Left colon (tissue), 2 donors: ENCODE measurements at regions not wholly inside any gene's neighbourhood (a gene's known extent, or its start where the extent isn't known, plus 50 kb on each side); places are given as distances from the start of the nearest gene placed in this dataset.

Source experiments
- ATAC-seq: fragments of 200-7000 bp; cut with Tn5 transposase; one replicate; pipeline ENCODE4 v1.9.1; 2020; ENCODE audit warnings: mild to moderate bottlenecking, moderate library complexity
- DNase-seq, 2 donors: peaks; one replicate each; pipeline ENCODE4 v3.0.0-alpha.2; 2020
- intact Hi-C, 2 donors: fragments of 100-400 bp; cut with DNase I in 1 of 2; cut with micrococcal nuclease in 1 of 2; formaldehyde crosslinking; loops; one replicate each; pipeline versions ENCODE4 v1.11.2 to v1.14.0; 2022; cut with DNase I, micrococcal nuclease
- donor health status: DM: no; HTN: no; CAD: no.
- donor health status: DM: yes; HTN: yes; CAD: no.

- intact Hi-C loops: no loop called here
- no peak for ATAC-seq
- DNase-seq: no peak
Observed at GRCh38 chr5:13498279-13498678, 446.2 kb downstream of the DNAH5 start.

DNA sequence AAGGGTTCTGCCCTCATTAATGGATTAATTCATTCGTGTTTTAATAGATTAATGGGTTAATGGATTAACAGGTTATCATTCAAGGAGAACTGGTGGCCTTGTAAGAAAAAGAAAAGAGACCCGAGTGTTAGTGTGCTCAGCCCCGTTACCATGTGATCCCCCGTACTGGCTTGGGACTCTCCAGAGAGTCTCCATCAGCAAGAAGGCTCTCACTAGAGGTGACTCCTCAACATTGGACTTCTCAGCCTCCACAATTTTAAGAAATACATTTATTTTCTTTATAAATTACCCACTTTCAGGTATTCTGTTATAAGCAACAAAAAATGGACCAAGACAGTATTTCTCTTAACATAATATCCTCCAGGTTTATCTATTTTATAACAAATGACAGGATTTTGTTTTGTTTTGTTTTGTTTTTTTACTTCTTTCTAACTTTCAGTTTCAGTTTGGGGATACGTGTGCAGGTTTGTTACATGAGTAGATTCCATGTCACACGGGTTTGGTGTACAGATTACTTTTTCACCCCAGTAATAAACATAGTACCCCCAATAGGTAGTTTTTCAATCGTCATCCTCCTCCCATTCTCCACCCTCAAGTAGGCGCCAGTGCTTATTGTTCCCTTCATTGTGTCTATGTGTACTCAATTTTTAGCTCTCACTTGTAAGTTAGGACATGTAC lies 456.1 kb downstream of the DNAH5 start:
- ATAC-seq: no peak
- intact Hi-C loops: no loop called here
- no peak for DNase-seq

DNA sequence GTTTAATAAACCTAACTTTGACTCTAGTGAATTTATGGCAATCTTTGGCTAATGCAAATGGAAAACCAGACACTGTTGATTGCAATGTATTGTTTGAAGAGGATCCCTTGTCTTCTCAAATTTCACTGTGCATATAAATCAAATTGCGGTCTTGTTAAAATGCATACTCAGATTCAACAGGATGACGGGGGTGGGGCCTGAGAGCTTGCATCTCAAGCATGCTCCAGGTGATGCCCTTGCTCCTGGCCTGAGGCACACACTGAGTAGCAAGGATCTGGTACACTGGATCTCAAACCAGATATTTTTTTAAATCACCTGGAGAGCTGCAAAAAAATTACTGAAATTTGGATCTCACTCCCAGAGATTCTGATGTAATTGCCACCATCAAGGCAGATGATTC lies 463.7 kb downstream of the DNAH5 start:
- intact Hi-C loops: no loop called here
- DNase-seq (no peak), ATAC-seq (no peak)

DNA sequence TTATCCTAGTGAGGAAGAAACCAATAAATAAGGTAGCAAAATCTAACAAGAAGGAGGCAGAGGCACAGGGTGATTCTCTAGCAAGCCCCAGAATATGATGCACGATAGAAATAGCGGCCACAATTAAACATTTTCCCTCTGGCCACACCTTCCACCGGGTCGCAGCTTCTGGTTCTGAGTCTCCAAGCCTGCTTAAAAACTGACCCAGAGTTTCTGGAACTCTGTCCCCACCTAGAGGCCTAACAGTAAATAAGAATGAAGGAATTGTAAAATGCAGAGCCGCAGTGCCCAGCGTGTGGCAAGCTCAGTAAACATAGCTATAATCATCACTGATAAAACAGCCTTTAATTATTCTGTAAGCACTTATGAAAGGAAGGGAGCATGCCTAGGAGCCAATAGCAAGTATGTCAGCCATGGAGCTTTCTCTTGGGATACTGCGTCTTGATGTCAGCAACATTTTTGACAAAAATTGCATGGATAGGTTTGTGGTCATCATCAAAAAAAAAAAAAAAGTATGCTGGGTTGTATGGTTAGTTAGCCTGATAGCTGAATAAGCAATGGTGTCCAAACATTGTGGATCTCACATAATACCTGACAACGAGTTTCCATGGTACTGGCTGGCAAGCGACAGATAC lies 465.5 kb downstream of the DNAH5 start:
- ATAC-seq (no peak), DNase-seq (no peak)
- intact Hi-C loops: no loop called here

- no peak for ATAC-seq
- no peak for DNase-seq
- intact Hi-C loops: no loop called here
Observed at GRCh38 chr5:13477118-13477737, 467.3 kb downstream of the DNAH5 start.

GRCh38 chr5:13472842-13473241 lies 471.6 kb downstream of the DNAH5 start:
- no peak for ATAC-seq
- intact Hi-C loops: no loop called here
- no peak for DNase-seq

DNA sequence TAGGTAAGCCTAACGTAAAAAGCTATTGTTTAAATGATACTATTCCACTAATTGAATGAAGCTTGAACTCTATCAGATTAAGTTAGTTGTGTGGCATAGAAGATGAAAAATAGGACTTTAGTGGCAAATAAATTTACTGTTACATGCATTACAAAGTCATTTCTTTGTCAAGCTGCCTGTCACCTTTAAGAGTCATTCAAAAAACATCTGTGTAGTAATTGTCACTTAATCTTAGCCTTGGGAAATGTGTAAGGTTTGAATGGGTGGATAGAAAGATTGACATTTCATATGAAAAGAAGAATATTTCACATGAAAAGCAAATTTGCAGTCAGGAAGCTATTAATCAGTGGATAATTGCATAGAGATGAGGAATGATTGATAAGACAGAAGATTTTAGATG lies 473.5 kb downstream of the DNAH5 start:
- ATAC-seq: no peak
- DNase-seq: no peak
- intact Hi-C loops: no loop called here

GRCh38 chr5:13470263-13470662 lies 474.2 kb downstream of the DNAH5 start:
- intact Hi-C loops: no loop called here
- ATAC-seq: no peak
- DNase-seq: no peak

- ATAC-seq: no peak
- no peak for DNase-seq
- intact Hi-C loops: no loop called here
Observed at GRCh38 chr5:13464532-13465193, 479.8 kb downstream of the DNAH5 start.

DNA sequence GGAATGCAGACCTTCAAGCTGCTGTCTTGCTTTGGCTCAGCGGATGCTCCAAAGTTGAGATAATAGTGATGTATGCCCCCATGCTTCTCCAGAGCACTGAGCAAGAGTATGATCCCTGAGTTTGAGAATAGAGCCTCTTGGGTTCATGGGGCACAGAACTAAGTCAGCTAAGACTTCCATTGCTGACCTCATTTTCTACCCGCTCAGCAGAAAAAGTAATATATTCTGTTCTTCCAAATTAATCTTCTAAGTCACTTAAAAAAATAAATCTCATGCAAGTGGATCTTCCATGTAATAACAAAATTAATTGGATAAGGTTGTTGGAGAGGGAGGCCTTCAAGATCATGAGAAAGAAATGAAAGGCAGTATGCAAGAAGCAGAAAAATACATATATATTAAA lies 483.9 kb downstream of the DNAH5 start:
- ATAC-seq (no peak), DNase-seq (no peak)
- intact Hi-C loops: no loop called here

GRCh38 chr5:13454050-13454449 lies 490.4 kb downstream of the DNAH5 start:
- DNase-seq: no peak
- intact Hi-C loops: no loop called here
- ATAC-seq: no peak

- ATAC-seq (no peak), DNase-seq (no peak)
- intact Hi-C loops: no loop called here
Observed at GRCh38 chr5:13448843-13449242, 495.6 kb downstream of the DNAH5 start.

GRCh38 chr5:13439430-13439829 lies 505.1 kb downstream of the DNAH5 start:
- ATAC-seq (no peak), DNase-seq (no peak)
- intact Hi-C loops: no loop called here

- intact Hi-C loops: no loop called here
- DNase-seq (no peak), ATAC-seq (no peak)
Observed at GRCh38 chr5:13427827-13428557, 516.5 kb downstream of the DNAH5 start.

- intact Hi-C loops: no loop called here
- ATAC-seq (no peak), DNase-seq (no peak)
Observed at GRCh38 chr5:13412040-13412595, 532.4 kb downstream of the DNAH5 start.

GRCh38 chr5:13408616-13409015 lies 535.9 kb downstream of the DNAH5 start:
- no peak for DNase-seq
- ATAC-seq: no peak
- intact Hi-C loops: no loop called here

DNA sequence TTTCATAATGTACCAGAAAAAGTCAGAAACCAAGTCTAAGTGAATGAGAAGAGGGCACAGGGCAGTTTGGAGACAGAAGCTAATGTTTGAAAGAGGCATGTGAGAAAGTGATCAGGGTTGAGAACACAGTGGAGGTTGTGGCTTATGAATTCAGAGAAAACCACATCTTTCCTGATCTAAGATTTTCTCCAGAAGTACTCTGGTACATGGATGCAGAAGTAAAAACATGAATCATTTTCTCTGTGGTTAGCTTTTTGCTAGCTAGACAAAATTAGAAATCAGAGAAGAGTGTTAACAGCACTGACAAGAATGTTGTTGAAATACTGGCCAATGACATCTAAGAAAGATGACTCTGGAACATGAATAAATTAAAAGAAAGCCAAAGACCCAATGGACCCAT lies 541.1 kb downstream of the DNAH5 start:
- intact Hi-C loops: no loop called here
- ATAC-seq: no peak
- DNase-seq: no peak

GRCh38 chr5:13385066-13385465 lies 559.4 kb downstream of the DNAH5 start:
- ATAC-seq: no peak
- no peak for DNase-seq
- intact Hi-C loops: no loop called here

DNA sequence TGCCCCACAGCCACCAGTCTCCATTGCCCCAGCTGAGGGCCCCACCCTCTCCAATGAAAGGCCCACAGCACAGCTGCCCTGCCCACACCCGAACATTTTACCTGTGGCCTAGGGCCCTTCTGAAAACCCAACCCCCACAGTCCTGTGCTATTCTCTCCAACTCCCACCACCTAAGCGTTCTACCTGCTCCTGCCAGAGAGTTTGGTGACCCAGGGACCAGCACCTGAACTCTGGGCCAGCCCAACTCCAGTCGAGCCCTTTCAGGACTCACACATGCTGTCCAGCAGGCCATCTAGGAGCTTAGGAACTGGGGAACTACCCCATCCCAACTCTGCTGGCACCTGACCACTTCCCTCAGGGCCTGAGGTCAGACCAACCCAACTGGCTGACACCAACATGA lies 562.3 kb downstream of the DNAH5 start:
- DNase-seq (no peak), ATAC-seq (no peak)
- intact Hi-C loops: no loop called here
